GM19438 (cell line): ENCODE measurements at regions not wholly inside any gene's neighbourhood (a gene's known extent, or its start where the extent isn't known, plus 50 kb on each side); places are given as distances from the start of the nearest gene placed in this dataset.

Experiments
- ATAC-seq: cut with Tn5 transposase; IDR thresholded peaks from one replicate; pipeline ENCODE4 v1.9.1; 2021; ENCODE audit warnings: low read depth; ENCODE audit not compliant: unreplicated experiment

DNA sequence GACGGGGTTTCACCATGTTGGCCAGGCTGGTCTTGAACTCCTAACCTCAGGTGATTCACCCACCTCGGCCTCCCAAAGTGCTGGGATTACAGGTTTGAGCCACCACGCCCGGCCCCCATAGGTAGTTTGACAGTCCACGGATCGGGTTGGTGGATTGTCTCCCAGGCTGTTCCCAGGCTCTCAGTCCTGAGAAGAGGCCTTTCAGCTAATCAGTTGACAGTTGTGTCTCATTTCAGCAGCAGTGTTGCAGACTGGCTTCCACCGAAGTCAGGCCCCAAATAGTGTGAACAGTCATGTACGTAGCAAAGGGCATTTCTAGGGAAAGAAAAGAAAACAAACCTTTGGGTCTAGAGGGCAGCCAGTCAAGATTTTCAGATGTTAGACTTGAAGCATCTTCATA is 102.4 kb upstream of the TLR3 start:
- ATAC-seq: no peak

DNA sequence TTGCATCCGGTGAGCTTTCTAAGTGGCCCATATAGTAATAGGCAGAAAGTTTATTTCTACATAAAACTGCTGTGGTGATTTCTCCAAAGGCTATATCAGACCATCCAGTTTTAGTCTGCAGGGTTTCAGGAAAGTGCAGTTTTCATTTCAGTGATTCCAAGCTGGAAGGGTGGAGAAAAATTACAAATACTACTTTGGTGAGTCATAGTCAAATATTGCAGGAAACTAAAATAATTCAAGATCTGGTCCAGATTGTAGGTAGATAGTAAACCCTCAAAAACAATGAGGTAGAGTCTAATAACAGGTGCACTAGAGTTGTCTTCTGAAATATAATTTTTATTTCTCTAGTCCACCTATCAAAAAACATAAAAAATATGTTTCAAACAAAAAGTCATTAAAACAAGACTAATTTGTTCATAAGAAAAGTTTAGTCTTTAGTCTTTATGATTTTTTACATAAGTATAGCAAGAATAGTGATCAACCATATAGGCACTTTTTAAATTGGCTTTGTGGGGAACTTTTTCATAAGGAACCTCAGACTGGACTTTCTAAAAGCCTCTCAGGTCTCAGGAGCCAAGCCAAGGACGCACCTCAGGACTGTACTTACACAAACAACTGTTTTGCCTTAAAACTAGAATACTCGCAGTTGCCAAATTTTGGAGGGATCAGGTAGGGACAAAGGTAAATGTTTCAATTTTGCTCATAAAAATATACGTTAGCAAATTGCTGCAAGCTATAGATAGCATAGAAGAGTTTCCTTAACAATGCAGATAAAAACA is 101.8 kb upstream of the TLR3 start:
- ATAC-seq: no peak

DNA sequence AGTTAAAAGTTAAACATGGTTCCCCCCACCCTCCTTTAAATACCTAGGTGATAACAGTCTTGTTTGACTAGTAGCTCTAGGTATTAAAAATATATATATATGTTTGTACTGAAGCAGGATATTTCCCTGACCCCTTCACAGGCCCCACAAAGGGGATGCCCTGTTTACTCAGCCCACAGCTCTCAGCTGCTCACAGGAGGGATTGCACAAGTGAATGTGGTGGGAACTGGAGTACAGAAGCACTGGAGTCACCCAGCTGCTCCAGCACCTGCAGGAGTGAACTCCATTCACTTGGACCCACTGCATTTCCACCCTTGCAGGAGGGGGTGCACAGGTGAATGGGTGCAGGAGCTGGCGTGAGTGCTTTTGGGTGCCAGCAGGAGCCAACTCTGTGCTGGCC is 99.3 kb upstream of the TLR3 start:
- ATAC-seq: no peak

DNA sequence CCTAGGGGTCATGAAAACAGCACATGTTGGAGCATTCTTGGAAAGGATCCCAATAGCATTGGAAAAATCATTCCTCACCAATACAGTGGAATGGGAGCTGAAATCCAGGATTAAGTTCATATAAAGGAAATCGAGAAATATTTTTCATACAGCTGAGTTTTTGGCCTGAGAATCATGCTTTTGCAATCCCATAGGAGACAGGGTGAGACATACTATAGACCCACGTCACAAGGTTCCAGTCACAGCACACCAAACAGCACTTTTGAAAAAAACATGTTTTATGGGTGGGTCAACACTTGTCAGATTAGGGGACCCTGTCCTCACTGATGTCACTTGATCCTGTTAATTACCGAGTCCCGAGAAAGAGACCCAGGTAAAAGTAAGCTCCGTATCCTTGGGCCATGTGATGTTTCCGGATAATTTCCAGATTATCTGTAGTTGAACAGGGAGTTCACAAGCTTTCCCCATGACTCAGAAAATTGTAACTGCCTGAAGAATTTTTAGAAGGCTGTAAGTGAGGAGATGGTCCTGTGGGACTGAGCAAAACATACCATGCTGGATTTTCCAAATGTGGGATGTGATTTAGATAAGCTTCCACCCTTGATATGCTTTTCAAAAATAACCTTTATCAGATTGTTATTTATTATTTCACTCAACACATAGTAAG is 80.9 kb upstream of the TLR3 start:
- no peak for ATAC-seq

DNA sequence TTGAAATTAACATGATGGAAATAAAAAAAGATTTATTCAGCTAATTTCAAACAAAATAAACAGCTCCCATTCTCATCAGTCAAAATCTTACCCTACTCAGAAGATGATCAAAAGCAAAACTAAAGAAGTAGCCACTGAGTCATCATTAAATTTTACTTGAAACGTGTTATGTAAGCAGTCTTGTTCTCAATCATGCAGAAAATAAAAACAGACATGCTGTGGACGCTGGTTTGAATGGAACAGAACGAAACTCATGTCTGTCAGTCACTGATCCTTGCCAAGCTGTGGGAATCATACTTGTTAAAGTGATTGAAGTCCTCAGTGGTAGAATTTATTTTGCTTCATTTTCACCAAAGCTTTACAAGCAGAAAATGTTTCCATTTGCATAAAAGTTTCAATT is 77.2 kb upstream of the TLR3 start:
- ATAC-seq: no peak

DNA sequence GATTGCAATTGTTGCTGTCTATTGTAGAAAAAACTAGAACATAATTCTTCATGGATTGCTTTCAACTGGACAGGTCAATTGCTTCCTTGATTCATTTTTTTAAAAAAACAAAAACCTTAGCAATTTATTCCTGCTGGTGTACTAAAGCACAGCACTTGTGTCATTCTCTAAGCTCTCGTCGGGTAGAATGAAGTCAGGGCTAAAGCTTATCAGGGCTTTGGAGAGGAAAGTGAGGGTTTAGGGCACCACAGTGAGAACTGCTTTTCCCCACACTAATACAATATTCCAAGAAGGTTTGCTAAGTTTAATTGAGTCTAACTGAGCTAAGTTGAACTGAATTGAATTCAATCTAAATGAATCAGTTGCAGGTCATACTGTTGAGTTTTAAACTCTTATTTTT is 76.4 kb upstream of the TLR3 start:
- no peak for ATAC-seq

DNA sequence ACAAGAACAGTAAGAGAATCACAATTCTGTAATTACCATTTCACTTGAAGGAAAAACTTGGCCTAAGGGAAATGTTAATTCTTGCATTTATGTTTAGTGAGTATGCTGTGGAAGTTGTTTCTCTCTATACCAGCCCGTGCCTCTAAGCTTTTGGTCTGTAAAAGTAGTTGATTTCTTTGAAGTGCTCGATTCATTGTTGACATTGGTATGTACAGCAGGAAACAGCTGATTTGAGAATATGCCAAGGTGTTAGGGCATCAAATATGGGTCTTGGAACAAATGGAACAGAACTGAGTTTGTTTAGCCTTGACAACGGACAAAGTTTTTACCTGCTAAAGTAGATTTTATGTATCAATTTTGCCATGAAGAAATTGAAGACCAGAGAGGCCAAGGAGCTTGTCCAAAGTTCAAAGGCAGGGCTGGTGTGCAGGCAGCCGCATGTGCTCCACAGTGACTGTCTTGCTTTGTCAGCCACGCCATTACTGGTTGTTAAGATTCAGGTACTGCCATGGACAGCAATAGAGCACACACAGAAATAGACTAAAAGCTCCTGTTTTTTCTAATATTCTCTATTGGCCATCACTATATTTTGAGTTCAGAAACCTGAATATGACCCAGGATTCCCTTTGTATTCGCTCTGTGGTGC is 75.5 kb upstream of the TLR3 start:
- ATAC-seq: no peak

DNA sequence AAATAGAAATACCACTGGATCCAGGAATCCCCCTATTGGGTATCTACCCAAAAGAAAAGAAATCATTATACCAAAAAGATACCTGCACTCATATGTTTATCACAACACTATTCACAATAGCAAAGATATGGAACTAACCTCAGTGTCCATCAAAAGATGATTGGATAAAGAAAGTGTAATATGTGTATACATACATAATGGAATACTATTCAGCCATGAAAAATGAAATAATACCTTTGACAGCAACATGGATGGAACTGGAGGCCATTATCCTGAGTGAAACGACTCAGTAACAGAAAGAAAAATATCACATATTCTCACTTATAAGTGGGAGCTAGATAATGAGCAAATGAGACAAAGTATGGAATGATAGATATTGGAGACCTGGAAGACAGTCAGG is 74.2 kb upstream of the TLR3 start:
- ATAC-seq: no peak

DNA sequence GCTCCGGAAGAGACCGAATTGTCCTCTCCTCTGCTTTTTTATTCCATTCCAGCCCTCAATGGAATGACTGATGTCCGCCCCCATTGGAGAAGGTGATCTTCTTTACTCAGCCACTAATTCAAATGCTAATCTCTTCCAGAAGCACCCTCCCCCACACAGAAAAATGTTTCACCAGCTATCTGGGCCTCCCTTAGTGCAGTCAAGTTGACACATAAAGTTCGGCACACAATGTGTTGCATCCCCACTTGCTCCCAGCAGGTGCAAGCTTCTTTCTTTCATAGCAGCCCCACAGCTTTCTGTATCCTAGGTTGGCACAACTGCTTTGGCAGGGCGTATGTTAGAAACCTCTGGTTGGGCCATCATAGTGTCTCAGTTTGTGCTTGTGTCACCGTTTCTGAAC is 73.3 kb upstream of the TLR3 start:
- no peak for ATAC-seq

DNA sequence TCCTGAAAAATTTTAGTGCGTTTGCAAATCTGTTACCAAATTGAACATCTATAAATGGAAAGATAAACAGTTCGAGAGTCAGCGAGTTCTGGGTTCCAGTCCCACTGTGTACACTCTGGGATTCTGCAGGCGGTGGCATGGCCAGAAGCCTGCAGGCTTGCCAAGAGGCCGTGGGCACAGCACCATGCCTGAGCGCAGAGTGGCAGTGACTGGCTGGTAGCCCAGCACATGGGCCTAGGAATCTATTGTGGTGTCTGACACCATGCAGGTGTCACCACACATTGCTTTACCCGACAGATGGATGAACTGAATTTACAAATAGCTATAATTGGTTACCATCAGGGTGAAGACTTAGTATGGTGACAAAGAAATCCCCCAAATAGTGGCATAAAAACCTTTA is 71.7 kb upstream of the TLR3 start:
- no peak for ATAC-seq

DNA sequence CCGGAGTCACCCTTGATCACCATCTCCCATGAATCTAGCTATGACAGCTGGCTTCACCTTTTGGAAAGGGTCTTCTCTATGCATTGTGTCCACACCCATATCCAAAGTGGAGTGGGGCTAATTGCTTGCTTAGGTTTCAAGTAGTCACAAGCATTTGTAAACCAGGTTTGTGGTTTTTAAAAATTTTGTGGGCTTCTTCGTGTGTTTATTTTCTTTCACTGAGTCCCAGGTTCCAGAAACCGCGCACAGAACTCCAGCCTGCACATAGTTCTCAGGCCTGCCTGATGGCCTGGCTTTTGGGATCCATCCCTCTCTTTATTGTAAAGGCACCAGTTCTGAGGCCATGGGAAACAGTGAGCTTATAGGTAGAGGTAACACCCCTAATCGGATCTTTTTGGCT is 70.2 kb upstream of the TLR3 start:
- ATAC-seq: no peak

DNA sequence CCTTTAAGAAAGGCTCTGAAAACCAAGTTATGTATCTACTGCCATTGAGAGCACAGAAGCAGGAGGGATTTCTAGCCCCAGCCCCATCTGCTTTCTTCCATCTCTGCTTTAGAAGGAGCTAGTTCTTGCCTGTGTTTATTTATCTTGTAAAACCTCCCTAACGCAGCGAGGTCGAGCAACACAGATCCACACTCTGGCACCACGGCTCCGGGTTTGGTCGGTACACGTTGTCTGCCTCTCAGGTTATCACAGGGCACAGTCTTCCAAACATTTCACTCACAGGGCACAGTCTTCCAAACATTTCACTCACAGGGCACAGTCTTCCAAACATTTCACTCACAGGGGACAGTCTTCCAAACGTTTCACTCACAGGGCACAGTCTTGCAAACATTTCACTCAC is 69.7 kb upstream of the TLR3 start:
- no peak for ATAC-seq

DNA sequence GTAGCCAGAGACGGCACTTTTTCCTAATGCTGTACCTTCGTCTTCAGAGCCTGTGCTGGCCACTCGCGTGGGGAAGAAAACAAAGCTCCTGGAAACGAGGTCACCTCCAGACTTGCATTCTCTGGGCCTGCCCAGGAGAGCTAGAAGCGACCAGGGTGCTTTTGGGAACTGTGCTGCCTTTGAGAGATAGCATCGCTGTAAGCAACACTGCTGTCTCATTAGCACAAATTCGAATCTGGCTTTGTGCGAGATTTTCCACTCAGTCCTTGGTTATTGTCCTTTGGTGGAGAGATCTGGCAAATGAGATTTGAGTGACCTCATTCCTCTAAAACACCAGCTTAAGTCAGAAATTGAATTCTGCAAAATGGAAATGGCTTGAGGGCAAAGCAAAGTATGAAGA is 66.1 kb upstream of the TLR3 start:
- ATAC-seq: no peak

DNA sequence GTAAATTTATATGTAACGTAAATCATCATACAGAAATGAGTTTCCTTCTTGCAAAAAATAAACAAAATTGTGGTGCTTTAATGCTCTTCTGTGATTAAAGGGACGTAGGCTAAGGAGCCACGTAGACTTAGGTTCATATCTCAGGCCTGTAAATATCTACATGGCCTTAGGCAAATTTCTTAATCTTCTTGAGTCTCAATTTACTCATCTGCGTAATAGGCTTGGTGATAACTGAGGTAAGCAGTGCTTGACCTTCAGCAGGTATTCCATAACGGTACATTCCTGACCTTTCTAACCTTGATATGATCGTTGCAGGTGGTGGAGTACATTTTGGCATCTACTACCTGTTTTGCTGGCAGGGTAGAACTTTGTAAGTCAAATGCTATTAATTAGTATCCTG is 65.2 kb upstream of the TLR3 start:
- ATAC-seq: no peak

DNA sequence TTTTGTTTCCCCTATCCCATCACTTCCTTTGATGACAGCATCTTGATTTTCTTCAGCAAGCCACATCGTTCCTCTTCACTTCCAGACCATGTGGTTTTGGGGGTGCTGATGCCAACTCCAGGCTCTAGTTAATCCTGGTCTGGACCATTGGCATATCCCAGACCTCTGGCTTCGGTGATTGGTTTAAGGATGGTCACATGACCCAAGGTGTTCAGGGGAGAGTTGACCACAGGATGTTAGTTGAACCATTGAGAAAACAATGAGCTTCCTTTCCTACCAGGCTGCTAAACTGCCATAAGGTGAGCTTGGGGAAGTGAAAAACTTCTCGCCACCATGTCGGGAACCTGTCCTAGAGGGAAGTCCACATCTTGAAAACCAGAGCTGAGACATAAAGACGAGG is 60.9 kb upstream of the TLR3 start:
- ATAC-seq: no peak

DNA sequence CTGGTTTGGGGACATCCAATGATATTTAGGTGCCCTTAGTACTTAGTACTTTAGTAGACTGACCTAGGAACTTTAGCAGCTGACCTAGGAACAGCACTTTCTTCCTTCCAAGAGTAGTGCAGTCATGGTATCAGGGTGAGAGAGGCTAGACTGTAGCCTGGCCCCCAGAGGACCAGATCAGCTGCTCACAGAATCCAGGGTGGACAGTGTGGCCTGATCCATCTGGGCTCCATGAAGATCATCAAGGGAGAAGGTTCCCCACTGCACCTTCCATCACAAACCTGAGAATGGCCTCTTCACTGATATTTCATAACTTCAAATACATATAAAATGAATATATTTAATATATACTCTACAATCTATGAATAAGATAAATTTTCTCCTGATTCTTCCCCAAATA is 59.0 kb upstream of the TLR3 start:
- ATAC-seq: no peak

DNA sequence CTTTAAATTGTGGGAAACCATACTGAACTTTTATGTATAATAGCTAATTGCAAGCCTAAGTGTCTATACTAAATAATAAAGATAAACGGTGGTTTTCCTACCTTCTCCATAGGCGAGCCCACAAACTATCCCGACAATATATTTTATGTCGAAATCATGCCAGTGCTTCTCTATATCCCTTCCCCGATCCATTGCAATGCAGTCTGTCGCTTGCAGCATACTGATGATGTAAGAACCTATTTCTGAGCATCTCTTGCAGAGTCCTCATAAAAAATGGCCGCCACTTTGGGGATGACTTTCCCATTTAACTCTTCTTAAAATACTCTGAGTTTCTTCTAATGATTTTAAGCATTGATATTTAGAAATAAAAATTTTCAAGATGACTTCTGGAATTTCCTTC is 58.1 kb upstream of the TLR3 start:
- no peak for ATAC-seq

DNA sequence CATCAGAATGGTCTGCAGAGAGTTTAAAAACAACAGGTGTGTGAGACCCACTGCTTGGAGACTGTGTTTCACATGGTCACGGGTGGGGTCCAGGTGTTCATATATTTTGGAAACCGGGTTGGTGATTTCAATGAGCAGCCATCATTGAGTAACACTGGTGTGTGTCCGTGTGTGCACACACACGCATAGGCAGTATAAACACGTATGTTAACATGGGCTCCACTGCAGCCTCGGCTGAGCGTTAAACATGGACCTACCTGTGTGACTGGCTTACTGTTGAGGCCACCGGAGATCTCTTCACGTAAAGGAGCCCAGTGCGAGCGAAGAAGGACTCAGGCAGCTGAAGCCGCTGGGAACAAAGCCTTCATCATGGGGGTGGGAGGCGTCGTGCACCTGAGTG is 56.9 kb upstream of the TLR3 start:
- ATAC-seq: no peak

DNA sequence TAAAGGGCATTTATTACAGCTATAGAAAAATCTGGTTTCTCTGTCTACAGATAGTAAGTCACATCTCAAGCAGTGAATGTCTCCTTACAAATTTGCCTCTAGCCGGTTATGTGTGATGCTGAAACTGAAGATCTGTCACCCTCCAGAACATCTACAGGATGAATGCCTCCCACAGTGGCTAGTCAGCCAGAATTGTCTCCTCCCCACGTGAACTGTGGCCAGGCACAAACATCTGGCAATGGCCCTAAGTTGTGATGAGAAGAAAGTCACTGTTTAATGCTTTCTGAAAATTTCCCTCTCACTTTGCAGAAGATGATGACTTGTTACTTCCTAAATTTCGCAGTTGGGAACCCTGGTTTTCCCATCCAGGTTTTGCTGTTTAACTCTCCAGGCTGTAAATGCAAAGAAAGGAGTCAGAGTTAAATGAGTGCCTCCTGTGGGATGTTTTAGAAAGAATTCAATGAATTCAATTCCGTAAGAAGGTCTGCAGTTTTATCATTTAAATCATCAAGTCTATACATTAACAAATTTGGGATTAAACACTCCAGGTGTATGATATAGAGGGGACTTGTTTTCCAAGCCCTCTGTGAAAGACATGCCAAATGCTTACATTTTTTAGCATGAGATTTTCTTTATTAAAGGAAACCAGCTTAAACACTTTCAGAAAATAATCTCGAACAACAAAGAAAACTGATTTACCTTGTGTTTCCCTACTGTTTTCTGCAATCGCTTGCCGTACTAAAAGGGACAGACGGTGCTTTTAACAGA is 55.4 kb upstream of the TLR3 start:
- ATAC-seq: no peak

DNA sequence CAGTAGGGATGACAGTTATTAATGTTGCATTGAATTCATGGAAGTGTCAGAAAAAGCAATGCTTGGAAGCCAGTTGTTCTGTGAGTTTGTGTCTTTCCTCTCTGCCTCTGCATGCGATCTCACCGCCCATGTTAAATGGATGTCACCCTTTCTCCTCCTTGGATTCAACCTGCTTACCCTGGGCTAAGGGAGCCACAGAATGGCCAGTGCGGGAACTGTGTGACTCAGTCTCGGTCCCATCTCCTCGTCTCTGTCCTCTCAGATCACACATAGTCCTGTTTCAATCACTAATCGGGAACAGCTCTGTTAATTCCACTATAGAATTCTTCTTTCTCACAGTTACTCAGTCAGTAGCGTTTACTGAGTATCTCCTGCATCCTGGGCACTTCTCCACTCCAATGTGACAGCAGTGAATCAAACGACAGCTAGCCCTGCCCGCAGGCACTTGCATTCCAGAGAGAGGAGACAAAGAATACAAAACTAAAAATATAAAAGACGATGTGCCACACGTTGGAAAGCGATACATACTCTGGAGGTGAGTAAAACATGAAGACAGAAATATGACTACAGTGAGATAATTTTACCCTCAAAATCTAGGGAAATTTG is 53.6 kb upstream of the TLR3 start:
- no peak for ATAC-seq

DNA sequence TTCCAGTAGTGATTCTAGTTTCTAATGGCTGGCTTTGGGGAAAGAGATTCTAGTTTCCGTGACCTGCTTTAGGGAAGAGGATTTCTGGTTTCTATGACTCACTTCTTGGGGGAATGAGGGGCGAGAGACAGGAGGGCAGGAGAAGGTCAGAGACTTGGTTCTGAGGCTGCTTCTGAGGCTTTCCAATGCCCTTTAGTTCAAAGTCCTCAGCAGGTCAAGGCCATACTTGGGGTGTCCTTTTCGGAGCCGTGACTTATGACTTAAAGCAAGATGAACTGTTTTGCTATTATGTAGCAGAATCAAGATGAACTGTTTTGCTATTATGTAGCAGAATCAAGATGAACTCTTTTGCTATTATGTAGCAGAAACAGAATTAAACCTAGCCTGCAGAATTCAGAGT is 52.2 kb upstream of the TLR3 start:
- ATAC-seq: no peak
